ENCODE measurements at regions not wholly inside any gene's neighbourhood (a gene's known extent, or its start where the extent isn't known, plus 50 kb on each side); places are given as distances from the start of the nearest gene placed in this dataset.

- no peak for DNase-seq (ENCODE audit: low spot score)
These were observed 258.9 kb downstream of the METTL4 start for GRCh38 chr18:2312440-2312839.

GRCh38 chr18:2313332-2313731 lies 258.0 kb downstream of the METTL4 start:
- no peak for DNase-seq (ENCODE audit: low spot score)

GRCh38 chr18:2316082-2316750 lies 255.1 kb downstream of the METTL4 start:
- no peak for DNase-seq (ENCODE audit: low spot score)

- peak; percentile 27 for DNase-seq (ENCODE audit: low spot score)
These were observed 254.3 kb downstream of the METTL4 start for GRCh38 chr18:2316751-2317696.

GRCh38 chr18:2324459-2324858 lies 246.8 kb downstream of the METTL4 start:
- DNase-seq (ENCODE audit: low spot score): no peak

GRCh38 chr18:2325308-2325849 lies 245.9 kb downstream of the METTL4 start:
- DNase-seq (ENCODE audit: low spot score): no peak

- no peak for DNase-seq (ENCODE audit: low spot score)
These were observed 245.4 kb downstream of the METTL4 start for GRCh38 chr18:2325933-2326332.

GRCh38 chr18:2326999-2327398 lies 244.3 kb downstream of the METTL4 start:
- DNase-seq (ENCODE audit: low spot score): no peak

GRCh38 chr18:2330764-2331163 lies 240.5 kb downstream of the METTL4 start:
- no peak for DNase-seq (ENCODE audit: low spot score)

- no peak for DNase-seq (ENCODE audit: low spot score)
These were observed 239.8 kb downstream of the METTL4 start for GRCh38 chr18:2331491-2331890.

- no peak for DNase-seq (ENCODE audit: low spot score)
These were observed 234.5 kb downstream of the METTL4 start for GRCh38 chr18:2336690-2337392.

- DNase-seq (ENCODE audit: low spot score): no peak
These were observed 233.7 kb downstream of the METTL4 start for GRCh38 chr18:2337552-2338141.

GRCh38 chr18:2338601-2339000 lies 232.7 kb downstream of the METTL4 start:
- DNase-seq (ENCODE audit: low spot score): no peak

GRCh38 chr18:2340335-2340734 lies 231.0 kb downstream of the METTL4 start:
- no peak for DNase-seq (ENCODE audit: low spot score)

GRCh38 chr18:2348003-2348402 lies 223.3 kb downstream of the METTL4 start:
- DNase-seq (ENCODE audit: low spot score): no peak

GRCh38 chr18:2351126-2351850 lies 220.0 kb downstream of the METTL4 start:
- no peak for DNase-seq (ENCODE audit: low spot score)

GRCh38 chr18:2354292-2354691 lies 217.0 kb downstream of the METTL4 start:
- no peak for DNase-seq (ENCODE audit: low spot score)

GRCh38 chr18:2356906-2357305 lies 214.4 kb downstream of the METTL4 start:
- DNase-seq (ENCODE audit: low spot score): no peak

GRCh38 chr18:2360861-2361260 lies 210.4 kb downstream of the METTL4 start:
- no peak for DNase-seq (ENCODE audit: low spot score)

- DNase-seq (ENCODE audit: low spot score): no peak
These were observed 203.2 kb downstream of the METTL4 start for GRCh38 chr18:2368102-2368501.

- DNase-seq (ENCODE audit: low spot score): no peak
These were observed 194.6 kb downstream of the METTL4 start for GRCh38 chr18:2376707-2377106.

All from SW480 (cell line).